Parathyroid adenoma (tissue), 2 donors: ENCODE measurements at regions not wholly inside any gene's neighbourhood (a gene's known extent, or its start where the extent isn't known, plus 50 kb on each side); places are given as distances from the start of the nearest gene placed in this dataset.

Source experiments
- H2AFZ ChIP-seq: fragments of 300-600 bp; sonication (generic); one replicate; pipeline ENCODE4 v1.7.0; 2017; ENCODE audit warnings: antibody characterized with exemption, mild to moderate bottlenecking
- H3K27ac ChIP-seq: fragments of 300-600 bp; sonication (generic); one replicate; pipeline ENCODE4 v1.7.0; 2017
- H3K27me3 ChIP-seq: fragments of 300-600 bp; sonication (generic); one replicate; pipeline ENCODE4 v1.7.0; 2017; ENCODE audit warnings: low read length; ENCODE audit not compliant: control insufficient read depth, insufficient read depth
- H3K36me3 ChIP-seq: fragments of 300-600 bp; sonication (generic); one replicate; pipeline ENCODE4 v1.7.0; 2017; ENCODE audit warnings: low read length; ENCODE audit not compliant: control insufficient read depth, insufficient read depth
- H3K4me1 ChIP-seq: fragments of 300-600 bp; sonication (generic); one replicate; pipeline ENCODE4 v1.7.0; 2017; ENCODE audit warnings: control low read depth
- H3K4me2 ChIP-seq: fragments of 300-600 bp; sonication (generic); one replicate; pipeline ENCODE4 v1.7.0; 2017; ENCODE audit warnings: low read length
- H3K4me3 ChIP-seq: fragments of 300-600 bp; sonication (generic); one replicate; pipeline ENCODE4 v1.7.0; 2017; ENCODE audit warnings: low read depth, low read length
- H3K79me2 ChIP-seq: fragments of 300-600 bp; sonication (generic); one replicate; pipeline ENCODE4 v1.7.0; 2017; ENCODE audit warnings: control low read depth
- H3K9ac ChIP-seq: fragments of 300-600 bp; sonication (generic); one replicate; pipeline ENCODE4 v1.7.0; 2017; ENCODE audit warnings: mild to moderate bottlenecking
- H3K9me3 ChIP-seq: fragments of 300-600 bp; sonication (generic); one replicate; pipeline ENCODE4 v1.7.0; 2017; ENCODE audit warnings: low read length; ENCODE audit not compliant: control insufficient read depth
- TF ChIP-seq, protein P1 (sequence below): fragments of 300-600 bp; sonication (generic); IDR thresholded peaks from one replicate; pipeline ENCODE4 v1.7.0; 2017; ENCODE audit warnings: antibody characterized with exemption, mild to moderate bottlenecking
- donor health status: primary hyperparathyroidism.

DNA sequence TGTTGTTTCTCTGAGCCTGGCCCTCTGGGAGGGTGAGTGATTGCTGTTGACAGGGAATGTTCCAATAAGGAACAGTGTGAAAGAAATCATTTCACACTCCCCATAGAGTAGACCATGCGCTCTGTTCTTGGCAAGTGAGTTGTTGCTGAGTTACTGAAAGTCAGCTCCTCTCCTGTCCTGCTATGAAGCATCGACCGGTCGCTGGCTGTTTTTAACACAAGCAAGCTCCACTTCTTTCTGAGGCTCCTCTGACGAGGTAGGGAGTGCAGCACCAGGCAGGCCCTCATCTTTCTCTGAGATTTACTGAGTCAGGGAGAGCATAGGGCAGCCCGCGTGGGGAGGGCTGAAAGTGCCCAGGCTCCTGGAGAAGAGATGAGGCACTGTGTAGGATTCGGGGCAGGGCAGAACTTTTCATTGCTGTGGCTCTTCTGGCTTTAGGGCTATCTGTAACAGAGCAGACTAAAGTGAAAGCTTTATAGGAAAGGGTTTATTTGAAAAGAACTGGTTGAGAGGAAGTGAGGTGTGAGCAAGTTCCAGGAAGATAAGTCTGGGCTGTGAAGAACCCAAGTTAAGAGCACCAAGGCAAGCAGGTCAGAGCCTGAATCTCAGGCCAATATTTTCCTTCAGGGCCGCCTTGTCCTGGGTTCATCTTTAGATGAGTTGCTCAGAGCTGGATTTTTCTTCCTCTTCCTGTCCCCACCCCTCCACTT is 332.2 kb downstream of the CCSER2 start:
- H3K27me3 ChIP-seq = no peaks in the 10 kb centered on the region
- H3K27ac ChIP-seq = no peak overlapping the region
- no peaks in the 10 kb centered on the region for H3K79me2 ChIP-seq
- no peak overlapping the region for H3K9ac ChIP-seq
- H3K4me2 ChIP-seq = no peak overlapping the region
- H3K36me3 ChIP-seq = no peaks in the 10 kb centered on the region
- no peaks in the 10 kb centered on the region for H3K4me1 ChIP-seq
- H3K9me3 ChIP-seq = no peaks in the 10 kb centered on the region
- H2AFZ ChIP-seq = no peak overlapping the region
- no peak overlapping the region for H3K4me3 ChIP-seq
- TF ChIP-seq, protein P1, sequence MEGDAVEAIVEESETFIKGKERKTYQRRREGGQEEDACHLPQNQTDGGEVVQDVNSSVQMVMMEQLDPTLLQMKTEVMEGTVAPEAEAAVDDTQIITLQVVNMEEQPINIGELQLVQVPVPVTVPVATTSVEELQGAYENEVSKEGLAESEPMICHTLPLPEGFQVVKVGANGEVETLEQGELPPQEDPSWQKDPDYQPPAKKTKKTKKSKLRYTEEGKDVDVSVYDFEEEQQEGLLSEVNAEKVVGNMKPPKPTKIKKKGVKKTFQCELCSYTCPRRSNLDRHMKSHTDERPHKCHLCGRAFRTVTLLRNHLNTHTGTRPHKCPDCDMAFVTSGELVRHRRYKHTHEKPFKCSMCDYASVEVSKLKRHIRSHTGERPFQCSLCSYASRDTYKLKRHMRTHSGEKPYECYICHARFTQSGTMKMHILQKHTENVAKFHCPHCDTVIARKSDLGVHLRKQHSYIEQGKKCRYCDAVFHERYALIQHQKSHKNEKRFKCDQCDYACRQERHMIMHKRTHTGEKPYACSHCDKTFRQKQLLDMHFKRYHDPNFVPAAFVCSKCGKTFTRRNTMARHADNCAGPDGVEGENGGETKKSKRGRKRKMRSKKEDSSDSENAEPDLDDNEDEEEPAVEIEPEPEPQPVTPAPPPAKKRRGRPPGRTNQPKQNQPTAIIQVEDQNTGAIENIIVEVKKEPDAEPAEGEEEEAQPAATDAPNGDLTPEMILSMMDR = no peak

DNA sequence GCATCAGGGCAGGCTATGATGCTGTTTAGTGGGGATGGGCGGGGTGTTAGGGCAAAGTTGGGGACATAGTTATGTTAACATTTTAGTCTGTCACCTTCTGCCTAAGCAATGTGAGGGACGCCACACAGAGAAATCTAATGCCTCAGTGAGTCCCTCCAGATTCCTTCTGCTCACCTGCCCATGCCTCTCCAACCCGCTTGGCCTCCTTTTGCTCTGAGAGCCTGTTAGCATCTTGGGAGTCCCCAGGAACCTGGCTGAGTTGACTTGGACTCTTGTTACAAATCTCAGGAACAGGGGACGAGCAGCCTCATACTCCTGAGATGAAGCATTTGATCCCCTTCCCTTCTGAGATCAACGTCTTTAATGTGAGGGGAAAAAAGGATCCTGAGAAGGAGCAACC is 336.8 kb downstream of the CCSER2 start:
- Histone ChIP-seq H3K4me3 (no peak overlapping the region), H3K9me3 (no peaks in the 10 kb centered on the region), H3K36me3 (no peaks in the 10 kb centered on the region), H3K4me2 (no peak overlapping the region), H3K9ac (no peak overlapping the region), H3K4me1 (no peaks in the 10 kb centered on the region), H3K79me2 (no peaks in the 10 kb centered on the region), H2AFZ (no peak overlapping the region), H3K27ac (no peak overlapping the region), H3K27me3 (no peaks in the 10 kb centered on the region)
- TF ChIP-seq, protein P1 = no peak

DNA sequence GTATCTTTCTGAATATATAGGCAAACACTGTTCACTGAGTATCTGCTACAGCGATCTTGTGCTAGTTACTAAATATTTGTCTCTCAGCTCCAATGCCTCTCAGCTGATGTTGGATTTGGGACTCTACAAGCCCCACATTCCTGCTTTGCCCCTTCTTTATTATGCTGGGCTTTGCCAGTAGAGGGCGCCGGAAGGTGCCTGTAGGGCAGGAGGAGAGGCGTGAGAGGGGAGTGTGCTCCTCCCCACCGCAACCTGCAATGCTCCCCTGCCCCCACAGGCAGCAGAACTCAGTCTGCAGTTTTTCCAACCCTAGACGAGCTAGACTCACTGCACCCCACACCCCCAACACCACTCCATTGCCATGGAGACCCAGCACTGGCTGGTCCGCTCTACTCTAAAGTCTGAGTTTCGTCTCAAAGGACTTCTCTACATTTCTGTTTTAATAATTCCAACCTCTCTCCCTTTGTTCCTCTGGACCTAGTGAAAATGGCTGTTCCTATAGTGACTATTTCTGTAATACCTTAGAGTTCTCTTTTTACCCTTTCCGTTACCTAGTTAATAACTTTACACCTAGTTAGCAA is 337.6 kb downstream of the CCSER2 start:
- H3K27ac ChIP-seq = no peak overlapping the region
- no peaks in the 10 kb centered on the region for H3K36me3 ChIP-seq
- no peaks in the 10 kb centered on the region for H3K79me2 ChIP-seq
- H2AFZ ChIP-seq = no peak overlapping the region
- no peaks in the 10 kb centered on the region for H3K9me3 ChIP-seq
- H3K9ac ChIP-seq = no peak overlapping the region
- no peak overlapping the region for H3K4me3 ChIP-seq
- H3K27me3 ChIP-seq = no peaks in the 10 kb centered on the region
- no peak overlapping the region for H3K4me2 ChIP-seq
- H3K4me1 ChIP-seq = no peaks in the 10 kb centered on the region
- TF ChIP-seq, protein P1 = no peak

DNA sequence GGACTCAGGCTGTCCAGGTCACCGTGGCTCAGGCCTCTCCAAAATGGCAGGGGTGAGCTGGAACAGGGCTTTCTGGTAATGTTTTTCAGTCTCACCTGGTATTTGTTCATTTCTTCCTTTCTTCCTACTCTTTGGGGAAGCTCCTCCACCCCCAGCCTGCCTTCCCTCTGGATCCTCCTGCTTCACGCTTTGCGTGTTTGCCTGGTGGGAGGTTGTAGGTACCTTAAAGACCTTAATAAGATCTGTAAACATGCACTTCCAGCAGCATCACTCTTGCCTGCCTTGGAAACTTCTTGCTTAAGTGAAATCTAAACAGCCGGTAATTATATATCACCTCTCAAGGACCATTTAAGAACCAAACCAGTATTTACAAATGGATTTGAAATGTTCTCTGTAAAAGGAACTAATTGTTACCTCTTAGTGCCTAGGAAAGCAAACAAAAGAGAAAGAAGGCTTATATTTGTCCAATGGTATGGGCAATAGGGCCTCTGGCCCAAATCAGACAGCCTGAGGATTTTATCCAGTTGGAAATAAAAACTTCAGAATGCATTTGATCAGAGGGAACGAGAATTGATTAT is 339.9 kb downstream of the CCSER2 start:
- Histone ChIP-seq H3K9me3 (no peaks in the 10 kb centered on the region), H2AFZ (no peak overlapping the region), H3K9ac (no peak overlapping the region), H3K36me3 (no peaks in the 10 kb centered on the region), H3K27me3 (no peaks in the 10 kb centered on the region), H3K27ac (no peak overlapping the region), H3K4me3 (no peak overlapping the region), H3K4me2 (no peak overlapping the region), H3K79me2 (no peaks in the 10 kb centered on the region), H3K4me1 (no peaks in the 10 kb centered on the region)
- TF ChIP-seq, protein P1 = no peak
